Hindlimb muscle (tissue), 1 donor: ENCODE measurements at regions not wholly inside any gene's neighbourhood (a gene's known extent, or its start where the extent isn't known, plus 50 kb on each side); places are given as distances from the start of the nearest gene placed in this dataset.

Experiments used
- DNase-seq: peaks from one replicate; pipeline ENCODE4 v3.0.0-alpha.2; 2013

- no peak for DNase-seq
Observed at GRCh38 chr17:71402661-71403141, 718.1 kb upstream of the SOX9 start.

GRCh38 chr17:71405101-71405500 is 715.7 kb upstream of the SOX9 start:
- DNase-seq = no peak

- DNase-seq = no peak
Observed at GRCh38 chr17:71407981-71408380, 712.8 kb upstream of the SOX9 start.

- no peak for DNase-seq
Observed at GRCh38 chr17:71409137-71409536, 711.7 kb upstream of the SOX9 start.

- DNase-seq = no peak
Observed at GRCh38 chr17:71409712-71410111, 711.1 kb upstream of the SOX9 start.

- DNase-seq = no peak
Observed at GRCh38 chr17:71412803-71413202, 708.0 kb upstream of the SOX9 start.

- DNase-seq = no peak
Observed at GRCh38 chr17:71413935-71414334, 706.9 kb upstream of the SOX9 start.

GRCh38 chr17:71417142-71417541 is 703.7 kb upstream of the SOX9 start:
- no peak for DNase-seq

- DNase-seq = no peak
Observed at GRCh38 chr17:71422968-71423367, 697.9 kb upstream of the SOX9 start.

- no peak for DNase-seq
Observed at GRCh38 chr17:71423871-71424546, 696.8 kb upstream of the SOX9 start.

GRCh38 chr17:71427801-71428200 is 693.0 kb upstream of the SOX9 start:
- no peak for DNase-seq

GRCh38 chr17:71428897-71429296 is 691.9 kb upstream of the SOX9 start:
- DNase-seq = no peak

- no peak for DNase-seq
Observed at GRCh38 chr17:71430281-71430680, 690.5 kb upstream of the SOX9 start.

GRCh38 chr17:71431146-71431545 is 689.7 kb upstream of the SOX9 start:
- no peak for DNase-seq

GRCh38 chr17:71432378-71433315 is 688.2 kb upstream of the SOX9 start:
- DNase-seq = no peak

- DNase-seq = no peak
Observed at GRCh38 chr17:71434716-71435115, 686.1 kb upstream of the SOX9 start.

- DNase-seq = no peak
Observed at GRCh38 chr17:71436479-71436878, 684.3 kb upstream of the SOX9 start.

- no peak for DNase-seq
Observed at GRCh38 chr17:71437166-71437565, 683.7 kb upstream of the SOX9 start.

- DNase-seq = no peak
Observed at GRCh38 chr17:71438631-71439146, 682.1 kb upstream of the SOX9 start.

- no peak for DNase-seq
Observed at GRCh38 chr17:71440513-71440912, 680.3 kb upstream of the SOX9 start.

GRCh38 chr17:71441098-71441497 is 679.7 kb upstream of the SOX9 start:
- DNase-seq = no peak

- DNase-seq = no peak
Observed at GRCh38 chr17:71444078-71444477, 676.7 kb upstream of the SOX9 start.

GRCh38 chr17:71446645-71447437 is 674.0 kb upstream of the SOX9 start:
- no peak for DNase-seq
